Stimulated activated CD4-positive, alpha-beta T cell treated with anti-CD3 and anti-CD28 coated beads, Interleukin-1b, Interleukin-23, amount 100 ng/mL, for 1 hour (primary cell): ENCODE measurements at regions not wholly inside any gene's neighbourhood (a gene's known extent, or its start where the extent isn't known, plus 50 kb on each side); places are given as distances from the start of the nearest gene placed in this dataset.

Experiments used
- DNase-seq, 2 donors: peaks; one replicate each; pipeline ENCODE4 v3.0.0-alpha.2; 2020; ENCODE audit warnings: low read depth in 2 of 2

GRCh38 chrX:46447384-46447783, 97.8 kb downstream of the ZNF674 start:
- DNase-seq, result no peak

- peak; percentile 58 for DNase-seq
These were observed 98.4 kb downstream of the ZNF674 start for GRCh38 chrX:46446727-46447378.

GRCh38 chrX:46444011-46444410, 101.2 kb downstream of the ZNF674 start:
- DNase-seq, result no peak

- no peak for DNase-seq
These were observed 108.5 kb downstream of the ZNF674 start for GRCh38 chrX:46436744-46437143.

GRCh38 chrX:46433892-46434291, 111.3 kb downstream of the ZNF674 start:
- DNase-seq, result no peak

GRCh38 chrX:46408553-46409407, 136.4 kb downstream of the ZNF674 start:
- DNase-seq, result peak; percentile 5 to 53

- DNase-seq, result no peak
These were observed 137.5 kb downstream of the ZNF674 start for GRCh38 chrX:46407753-46408130.

GRCh38 chrX:46407036-46407752, 138.0 kb downstream of the ZNF674 start:
- no peak for DNase-seq

- DNase-seq, result no peak
These were observed 140.4 kb downstream of the ZNF674 start for GRCh38 chrX:46404774-46405173.

GRCh38 chrX:46400530-46401443, 144.4 kb downstream of the ZNF674 start:
- DNase-seq, result no peak

GRCh38 chrX:46398874-46399273, 146.3 kb downstream of the ZNF674 start:
- DNase-seq, result no peak

GRCh38 chrX:46398126-46398525, 147.1 kb downstream of the ZNF674 start:
- no peak for DNase-seq

GRCh38 chrX:46386511-46386910, 158.7 kb downstream of the ZNF674 start:
- DNase-seq, result no peak

- DNase-seq, result no peak
These were observed 162.2 kb downstream of the ZNF674 start for GRCh38 chrX:46383006-46383405.

- DNase-seq, result no peak
These were observed 162.6 kb downstream of the ZNF674 start for GRCh38 chrX:46382595-46382994.

- DNase-seq, result peak in 1 of 2 donors; percentile 4
These were observed 163.6 kb downstream of the ZNF674 start for GRCh38 chrX:46381630-46382029.

- no peak for DNase-seq
These were observed 165.0 kb downstream of the ZNF674 start for GRCh38 chrX:46380148-46380752.

GRCh38 chrX:46376246-46376885, 168.9 kb downstream of the ZNF674 start:
- peak in 1 of 2 donors; percentile 8 for DNase-seq

GRCh38 chrX:46375831-46376230, 169.4 kb downstream of the ZNF674 start:
- no peak for DNase-seq

GRCh38 chrX:46374371-46374770, 170.8 kb downstream of the ZNF674 start:
- DNase-seq, result no peak

GRCh38 chrX:46367491-46367890, 177.7 kb downstream of the ZNF674 start:
- DNase-seq, result no peak
